ENCODE measurements at regions not wholly inside any gene's neighbourhood (a gene's known extent, or its start where the extent isn't known, plus 50 kb on each side); places are given as distances from the start of the nearest gene placed in this dataset.
"Not testable (repeated sequence)": the region's sequence is repeated elsewhere in the genome, so short reads cannot be mapped to it uniquely, and the experiment has no call there.

DNA sequence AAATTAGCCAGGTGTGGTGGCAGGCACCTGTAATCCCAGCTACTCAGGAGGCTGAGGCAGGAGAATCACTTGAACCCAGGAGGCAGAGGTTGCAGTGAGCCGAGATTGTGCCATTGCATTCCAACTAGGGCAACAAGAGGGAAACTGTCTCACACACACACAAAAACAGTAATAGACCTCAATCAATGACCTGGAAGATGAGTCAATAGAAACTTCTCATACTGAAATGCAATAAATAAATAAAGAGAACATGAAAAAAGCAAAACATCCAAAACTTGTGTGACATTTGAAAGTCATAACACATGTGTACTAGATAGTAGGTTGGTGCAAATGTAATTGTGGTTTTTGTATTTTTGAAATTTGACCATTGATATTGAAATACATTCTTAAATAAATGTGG is 1338.5 kb downstream of the AMY1C start:
- H3K4me3 ChIP-seq, result no peak overlapping the region
- WGBS, 2 donors, result 41 to 76% methylated on average over 1 of the region's 1 CpG
- TF ChIP-seq, protein P1, sequence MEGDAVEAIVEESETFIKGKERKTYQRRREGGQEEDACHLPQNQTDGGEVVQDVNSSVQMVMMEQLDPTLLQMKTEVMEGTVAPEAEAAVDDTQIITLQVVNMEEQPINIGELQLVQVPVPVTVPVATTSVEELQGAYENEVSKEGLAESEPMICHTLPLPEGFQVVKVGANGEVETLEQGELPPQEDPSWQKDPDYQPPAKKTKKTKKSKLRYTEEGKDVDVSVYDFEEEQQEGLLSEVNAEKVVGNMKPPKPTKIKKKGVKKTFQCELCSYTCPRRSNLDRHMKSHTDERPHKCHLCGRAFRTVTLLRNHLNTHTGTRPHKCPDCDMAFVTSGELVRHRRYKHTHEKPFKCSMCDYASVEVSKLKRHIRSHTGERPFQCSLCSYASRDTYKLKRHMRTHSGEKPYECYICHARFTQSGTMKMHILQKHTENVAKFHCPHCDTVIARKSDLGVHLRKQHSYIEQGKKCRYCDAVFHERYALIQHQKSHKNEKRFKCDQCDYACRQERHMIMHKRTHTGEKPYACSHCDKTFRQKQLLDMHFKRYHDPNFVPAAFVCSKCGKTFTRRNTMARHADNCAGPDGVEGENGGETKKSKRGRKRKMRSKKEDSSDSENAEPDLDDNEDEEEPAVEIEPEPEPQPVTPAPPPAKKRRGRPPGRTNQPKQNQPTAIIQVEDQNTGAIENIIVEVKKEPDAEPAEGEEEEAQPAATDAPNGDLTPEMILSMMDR (IDR thresholded peaks at IDR 0.05), result no peak
- DNase-seq, result no peak
- peaks cover 0 to 7% (median 0%) of the 10 kb centered on the region in 3 donors for H3K4me1 ChIP-seq
- no peak for ATAC-seq
- H3K9me3 ChIP-seq, result no peaks in the 10 kb centered on the region
- no peak overlapping the region for H3K27ac ChIP-seq
- no peaks in the 10 kb centered on the region for H3K36me3 ChIP-seq
- FAIRE-seq, result no peak
- intact Hi-C loops (cut with DNase I), result no loop called here
- H3K27me3 ChIP-seq, result no peaks in the 10 kb centered on the region

DNA sequence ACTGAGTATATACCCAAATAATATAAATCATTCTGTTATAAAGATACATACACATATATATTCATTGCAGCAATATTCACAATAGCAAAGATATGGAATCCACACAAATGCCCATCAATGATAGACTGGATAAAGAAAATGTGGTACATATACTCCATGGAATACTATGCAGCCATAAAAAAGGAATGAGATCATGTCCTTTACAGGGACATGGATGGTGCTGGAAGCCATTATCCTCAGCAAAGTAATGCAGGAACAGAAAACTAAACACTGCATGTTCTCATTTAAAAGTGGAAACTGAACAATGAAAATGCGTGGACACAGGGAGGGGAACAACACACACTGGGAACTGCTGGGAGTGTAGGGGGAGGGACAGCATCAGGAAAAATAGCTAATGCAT is 1344.2 kb downstream of the AMY1C start:
- H3K27me3 ChIP-seq; FAIRE-seq; H3K36me3 ChIP-seq; ATAC-seq; H3K4me1 ChIP-seq; DNase-seq; intact Hi-C loops (cut with DNase I); H3K9me3 ChIP-seq; H3K27ac ChIP-seq; H3K4me3 ChIP-seq: not testable (repeated sequence)
- WGBS, 2 donors, result 85 to 92% methylated on average over 1 of the region's 1 CpG

DNA sequence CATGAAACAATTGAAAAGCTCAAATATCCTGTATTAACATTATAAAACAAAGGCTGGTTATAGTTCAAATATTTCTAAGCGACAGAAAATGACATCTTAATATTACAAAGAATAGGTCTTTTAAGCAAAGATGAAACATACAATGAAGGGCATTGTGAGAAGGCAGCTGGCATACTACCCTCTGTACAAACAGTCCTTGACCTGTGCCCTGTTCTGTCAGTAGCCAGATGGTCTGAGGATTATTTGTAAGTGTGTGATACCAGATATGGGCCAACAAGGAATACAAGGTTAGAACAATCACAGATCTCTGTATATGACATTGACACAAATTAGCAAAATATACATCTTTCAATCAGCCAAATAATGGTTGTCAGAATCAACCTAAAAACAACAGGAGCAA is 1350.4 kb downstream of the AMY1C start:
- Histone ChIP-seq H3K4me3 (no peak overlapping the region), H3K9me3 (no peaks in the 10 kb centered on the region), H3K4me1 (no peaks in the 10 kb centered on the region), H3K27me3 (no peaks in the 10 kb centered on the region), H3K36me3 (no peaks in the 10 kb centered on the region), H3K27ac (no peak overlapping the region)
- intact Hi-C loops (cut with DNase I), result no loop called here
- FAIRE-seq (no peak), DNase-seq (no peak), ATAC-seq (no peak)
- TF ChIP-seq, protein P1 (IDR thresholded peaks at IDR 0.05), result no peak
- 9 to 15% methylated on average over 1 of the region's 1 CpG for WGBS, 2 donors

DNA sequence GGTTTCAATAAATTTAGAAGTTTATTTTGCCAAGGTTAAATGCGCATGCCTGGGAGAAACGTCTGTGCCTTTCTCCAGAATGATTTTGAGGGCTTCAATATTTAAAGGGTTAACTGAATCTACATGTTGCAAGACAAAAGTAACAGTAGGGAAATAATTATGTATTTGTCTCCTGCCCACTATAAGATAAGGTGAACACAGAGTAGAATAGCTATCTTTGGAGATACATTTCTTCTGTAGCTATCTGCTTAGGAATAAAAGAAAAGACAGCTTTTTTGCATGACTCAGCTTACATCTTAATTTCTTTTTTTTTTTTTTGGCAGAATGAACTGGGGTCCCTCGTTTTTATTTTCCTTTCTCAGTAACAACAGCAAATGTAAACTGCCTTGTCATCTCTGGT is 1351.6 kb downstream of the AMY1C start:
- no peak for FAIRE-seq
- no peak for ATAC-seq
- H3K4me1 ChIP-seq, result no peaks in the 10 kb centered on the region
- H3K27ac ChIP-seq, result no peak overlapping the region
- H3K4me3 ChIP-seq, result no peak overlapping the region
- no peaks in the 10 kb centered on the region for H3K9me3 ChIP-seq
- no peaks in the 10 kb centered on the region for H3K36me3 ChIP-seq
- DNase-seq, result no peak
- 43 to 49% methylated on average over 3 of the region's 3 CpGs for WGBS, 2 donors
- TF ChIP-seq, protein P1 (IDR thresholded peaks at IDR 0.05), result no peak
- intact Hi-C loops (cut with DNase I), result no loop called here
- no peaks in the 10 kb centered on the region for H3K27me3 ChIP-seq

DNA sequence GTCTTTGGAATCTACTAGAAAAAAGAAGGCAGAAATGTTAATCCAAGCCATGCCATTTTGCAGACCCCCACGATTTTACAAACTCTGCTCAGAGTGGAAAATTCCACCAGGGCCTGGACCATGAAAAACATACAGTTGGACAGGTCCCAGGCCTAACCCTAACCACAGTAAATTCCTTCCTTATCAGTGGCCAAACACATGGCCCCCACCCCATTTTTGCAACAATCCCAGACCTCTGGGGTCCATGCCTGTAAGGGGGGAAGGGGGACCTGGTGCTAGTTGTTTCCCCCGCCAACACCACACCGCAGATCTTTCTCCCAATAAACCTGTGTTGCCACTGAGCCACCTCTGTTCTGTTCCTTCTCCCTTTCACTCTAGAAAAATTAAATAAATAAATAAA is 1352.7 kb downstream of the AMY1C start:
- FAIRE-seq, result no peak
- H3K27ac ChIP-seq, result no peak overlapping the region

More for the DNA sequence above, 1352.7 kb downstream of the AMY1C start:
- Histone ChIP-seq H3K36me3 (no peaks in the 10 kb centered on the region), H3K9me3 (no peaks in the 10 kb centered on the region), H3K27me3 (no peaks in the 10 kb centered on the region), H3K4me1 (no peaks in the 10 kb centered on the region), H3K4me3 (no peak overlapping the region)
- TF ChIP-seq, protein P1 (IDR thresholded peaks at IDR 0.05), result no peak
- ATAC-seq (no peak), DNase-seq (no peak)
- intact Hi-C loops (cut with DNase I), result no loop called here
- 74 to 76% methylated on average over 3 of the region's 3 CpGs for WGBS, 2 donors

Measured in pancreas (tissue), 10 donors.